B cell (primary cell): ENCODE measurements at regions not wholly inside any gene's neighbourhood (a gene's known extent, or its start where the extent isn't known, plus 50 kb on each side); places are given as distances from the start of the nearest gene placed in this dataset.

Source experiments
- ATAC-seq: fragments of 200-7000 bp; cut with Tn5 transposase; one replicate; pipeline ENCODE4 v1.10.0; 2021; ENCODE audit warnings: low read depth, mild to moderate bottlenecking, moderate number of reproducible peaks, moderate library complexity
- CTCF ChIA-PET: fragments of 350-600 bp; sonication (Branson Sonifier 250); formaldehyde crosslinking; loops from one replicate; lab custom pipeline; 2021; ENCODE audit warnings: antibody characterized with exemption, inconsistent platforms; lab: Charles Lee
- POLR2A ChIA-PET: fragments of 350-600 bp; sonication (Branson Sonifier 250); formaldehyde crosslinking; loops from one replicate; lab custom pipeline; 2021; ENCODE audit warnings: antibody characterized with exemption; lab: Charles Lee
- DNase-seq: peaks from one replicate; pipeline ENCODE4 v3.0.0; 2013
- H2AFZ ChIP-seq: 2 replicates; pipeline ENCODE4 v1.6.1; 2012; ENCODE audit warnings: mild to moderate bottlenecking, low read depth, low read length; ENCODE audit not compliant: insufficient read depth, poor library complexity, severe bottlenecking
- H3K27ac ChIP-seq, 2 donors: 1 replicate in 1 of 2; 2 replicates in 1 of 2; pipeline ENCODE4 v1.5.1; 2012 to 2013; ENCODE audit warnings: low read length in 2 of 2, mild to moderate bottlenecking in 2 of 2, moderate library complexity in 1 of 2
- H3K27me3 ChIP-seq, 4 experiments: fragments of 200-600 bp in 1 of 4; sonication (generic) in 1 of 4; replicated peaks in 1 of 4; 1 replicate in 2 of 4; 2 replicates in 2 of 4; pipeline versions ENCODE4 v1.6.1 to v1.7.0; 2013 to 2016; ENCODE audit warnings: low read length in 3 of 4, mild to moderate bottlenecking in 2 of 4, mixed read lengths in 1 of 4, moderate library complexity in 1 of 4; ENCODE audit not compliant: insufficient read depth in 4 of 4, control insufficient read depth in 3 of 4; ENCODE audit errors: control extremely low read depth in 1 of 4
- H3K36me3 ChIP-seq, 2 experiments: replicated peaks in 1 of 2; 1 replicate in 1 of 2; 2 replicates in 1 of 2; pipeline versions ENCODE4 v1.6.1 to v1.7.1; 2013; ENCODE audit warnings: low read length in 1 of 2; ENCODE audit not compliant: insufficient read depth in 2 of 2, control insufficient read depth in 1 of 2; ENCODE audit errors: control extremely low read depth in 1 of 2, extremely low read depth in 1 of 2
- H3K4me1 ChIP-seq, 2 donors: fragments of 200-600 bp in 1 of 2; sonication (generic) in 1 of 2; 1 replicate in 1 of 2; 2 replicates in 1 of 2; pipeline versions ENCODE4 v1.5.1 to v1.6.1; 2013 to 2017; ENCODE audit warnings: low read length in 2 of 2; ENCODE audit not compliant: control insufficient read depth in 2 of 2, insufficient read depth in 2 of 2
- H3K4me2 ChIP-seq: replicated peaks from 2 replicates; pipeline ENCODE3; 2012; ENCODE audit warnings: mild to moderate bottlenecking, low read depth, low read length; ENCODE audit not compliant: poor library complexity, severe bottlenecking
- H3K4me3 ChIP-seq, 5 experiments: fragments of 200-600 bp in 1 of 5; sonication (generic) in 1 of 5; 1 replicate in 3 of 5; 2 replicates in 2 of 5; pipeline versions ENCODE4 v1.5.1 to v1.7.0; 2011 to 2016; ENCODE audit warnings: low read length in 4 of 5, mild to moderate bottlenecking in 4 of 5, low read depth in 2 of 5, control low read depth in 1 of 5, moderate library complexity in 1 of 5; ENCODE audit not compliant: insufficient read depth in 1 of 5; ENCODE audit errors: control extremely low read depth in 1 of 5, extremely low read depth in 1 of 5
- H3K79me2 ChIP-seq: fragments of 200-600 bp; sonication (generic); one replicate; pipeline ENCODE4 v1.6.0; 2016; ENCODE audit warnings: low read length; ENCODE audit not compliant: control insufficient read depth, insufficient read depth
- H3K9ac ChIP-seq: fragments of 200-600 bp; sonication (generic); 2 replicates; pipeline ENCODE4 v1.6.1; 2017; ENCODE audit warnings: mild to moderate bottlenecking, low read length, moderate library complexity
- H3K9me3 ChIP-seq, 3 donors: one replicate each; pipeline versions ENCODE4 v1.6.1 to v1.7.1; 2013; ENCODE audit warnings: low read length in 2 of 3; ENCODE audit not compliant: control insufficient read depth in 2 of 3, insufficient read depth in 1 of 3; ENCODE audit errors: control extremely low read depth in 1 of 3
- H4K20me1 ChIP-seq: 2 replicates; pipeline ENCODE4 v1.6.0; 2012; ENCODE audit warnings: mild to moderate bottlenecking, low read length; ENCODE audit not compliant: insufficient read depth, control insufficient read depth, poor library complexity, severe bottlenecking
- H3K27ac Mint-ChIP-seq: one replicate; pipeline ENCODE4 v1.8.0; 2021; ENCODE audit warnings: mixed read lengths
- H3K27me3 Mint-ChIP-seq: one replicate; pipeline ENCODE4 v1.8.0; 2021; ENCODE audit warnings: mixed read lengths
- H3K4me1 Mint-ChIP-seq: one replicate; pipeline ENCODE4 v1.8.0; 2021; ENCODE audit warnings: mixed read lengths
- H3K4me3 Mint-ChIP-seq: one replicate; pipeline ENCODE4 v1.8.0; 2021; ENCODE audit warnings: mixed read lengths
- H3K9me3 Mint-ChIP-seq: one replicate; pipeline ENCODE4 v1.8.0; 2022; ENCODE audit warnings: mixed read lengths; ENCODE audit not compliant: insufficient read depth
- CTCF ChIP-seq: fragments of 200-600 bp; IDR thresholded peaks from one replicate; pipeline ENCODE4 v1.8.0; 2022; ENCODE audit warnings: antibody characterized with exemption, mild to moderate bottlenecking
- EZH2 ChIP-seq: IDR thresholded peaks from 2 replicates; pipeline ENCODE4 v1.6.1; 2012; ENCODE audit warnings: borderline replicate concordance, low read depth, mild to moderate bottlenecking, moderate library complexity, low read length; ENCODE audit not compliant: insufficient read depth, poor library complexity, severe bottlenecking
- WGBS: methylation state at CpG from one replicate; pipeline ENCODE4 v1.1.5; 2013; ENCODE audit warnings: missing lambda C conversion rate; ENCODE audit not compliant: insufficient coverage; 5-methylcytosine and 5-hydroxymethylcytosine counted together
- intact Hi-C: fragments of 100-400 bp; cut with micrococcal nuclease; formaldehyde crosslinking; loops from one replicate; pipeline ENCODE4 v1.10.0; 2022

- H3K4me1 Mint-ChIP-seq, result no peaks in the 10 kb centered on the region
- no peak overlapping the region for H3K27ac Mint-ChIP-seq
- 100% methylated on average over 1 of the region's 2 CpGs for WGBS
- no peak overlapping the region for H3K9ac ChIP-seq
- H3K36me3 ChIP-seq, result no peaks in the 10 kb centered on the region
- no peaks in the 10 kb centered on the region for H3K4me1 ChIP-seq
- H4K20me1 ChIP-seq, result no peaks in the 10 kb centered on the region
- H2AFZ ChIP-seq, result no peak overlapping the region
- H3K4me3 ChIP-seq, result no peak overlapping the region
- POLR2A ChIA-PET, result no interaction called here
- TF ChIP-seq CTCF, result no peak
- no peak for TF ChIP-seq EZH2
- DNase-seq, result no peak
- no peaks in the 10 kb centered on the region for H3K9me3 Mint-ChIP-seq
- CTCF ChIA-PET, result no interaction called here
- H3K9me3 ChIP-seq, result no peaks in the 10 kb centered on the region
- H3K27me3 Mint-ChIP-seq, result peaks cover 4% of the 10 kb centered on the region
- no peak overlapping the region for H3K4me3 Mint-ChIP-seq
- intact Hi-C loops, result no loop called here
- ATAC-seq, result no peak
- H3K79me2 ChIP-seq, result no peaks in the 10 kb centered on the region
- H3K27me3 ChIP-seq, result no peaks in the 10 kb centered on the region
- H3K27ac ChIP-seq, result no peak overlapping the region
- H3K4me2 ChIP-seq, result no peak overlapping the region
Observed at GRCh38 chr4:174398728-174399127, 115.0 kb downstream of the CEP44 start.

GRCh38 chr4:174397366-174398155, 113.8 kb downstream of the CEP44 start:
- Mint-ChIP-seq H3K9me3 (no peaks in the 10 kb centered on the region), H3K4me1 (no peaks in the 10 kb centered on the region), H3K27ac (no peak overlapping the region), H3K27me3 (peaks cover 4% of the 10 kb centered on the region), H3K4me3 (no peak overlapping the region)
- CTCF ChIA-PET, result no interaction called here
- H2AFZ ChIP-seq, result no peak overlapping the region
- H3K9ac ChIP-seq, result no peak overlapping the region
- DNase-seq, result no peak
- no peak overlapping the region for H3K4me3 ChIP-seq
- H3K27me3 ChIP-seq, result no peaks in the 10 kb centered on the region
- H3K9me3 ChIP-seq, result no peaks in the 10 kb centered on the region
- H3K4me2 ChIP-seq, result no peak overlapping the region
- H3K36me3 ChIP-seq, result no peaks in the 10 kb centered on the region
- H3K79me2 ChIP-seq, result no peaks in the 10 kb centered on the region
- ATAC-seq, result no peak
- 92% methylated on average over 1 of the region's 3 CpGs for WGBS
- no peaks in the 10 kb centered on the region for H3K4me1 ChIP-seq
- intact Hi-C loops, result no loop called here
- no peaks in the 10 kb centered on the region for H4K20me1 ChIP-seq
- H3K27ac ChIP-seq, result no peak overlapping the region
- POLR2A ChIA-PET, result no interaction called here
- no peak for TF ChIP-seq CTCF
- no peak for TF ChIP-seq EZH2
